ENCODE measurements at regions not wholly inside any gene's neighbourhood (a gene's known extent, or its start where the extent isn't known, plus 50 kb on each side); places are given as distances from the start of the nearest gene placed in this dataset.

GRCh38 chr21:35378881-35379280 is 329.8 kb upstream of the RUNX1 start:
- no peak for DNase-seq
- no peak overlapping the region for H3K27ac Mint-ChIP-seq
- no peaks in the 10 kb centered on the region for H3K4me1 Mint-ChIP-seq (ENCODE audit: low read depth)
- no peak for ATAC-seq
- H3K9me3 Mint-ChIP-seq = no peaks in the 10 kb centered on the region
- ChIA-PET CTCF (no interaction called here), POLR2A (no interaction called here)
- no peak for TF ChIP-seq CTCF (IDR thresholded peaks at IDR 0.05)
- no peaks in the 10 kb centered on the region for H3K36me3 Mint-ChIP-seq (ENCODE audit: low read depth)
- intact Hi-C loops (cut with micrococcal nuclease) = no loop called here
- H3K27me3 Mint-ChIP-seq = no peaks in the 10 kb centered on the region
- no peak overlapping the region for H3K4me3 Mint-ChIP-seq

GRCh38 chr21:35377505-35378090 is 328.5 kb upstream of the RUNX1 start:
- ATAC-seq = no peak
- TF ChIP-seq CTCF (IDR thresholded peaks at IDR 0.05) = no peak
- DNase-seq = no peak
- Mint-ChIP-seq H3K27ac (no peak overlapping the region), H3K9me3 (no peaks in the 10 kb centered on the region), H3K4me3 (no peak overlapping the region), H3K27me3 (no peaks in the 10 kb centered on the region), H3K4me1 (ENCODE audit: low read depth) (no peaks in the 10 kb centered on the region), H3K36me3 (ENCODE audit: low read depth) (no peaks in the 10 kb centered on the region)
- intact Hi-C loops (cut with micrococcal nuclease) = no loop called here
- POLR2A ChIA-PET = interaction anchor here (0.6 kb wide), 1 partner anchor 139 kb away, joined by 3 read pairs; no protein-coding TSS in a partner anchor
- CTCF ChIA-PET = no interaction called here

- intact Hi-C loops (cut with micrococcal nuclease) = no loop called here
- Mint-ChIP-seq H3K27ac (no peak overlapping the region), H3K36me3 (ENCODE audit: low read depth) (no peaks in the 10 kb centered on the region), H3K4me3 (no peak overlapping the region), H3K4me1 (ENCODE audit: low read depth) (no peaks in the 10 kb centered on the region), H3K27me3 (no peaks in the 10 kb centered on the region), H3K9me3 (no peaks in the 10 kb centered on the region)
- ATAC-seq (no peak), DNase-seq (no peak)
- no peak for TF ChIP-seq CTCF (IDR thresholded peaks at IDR 0.05)
- POLR2A ChIA-PET = no interaction called here
- CTCF ChIA-PET = interaction anchor here (0.5 kb wide), 1 partner anchor 527 kb away, joined by 3 read pairs; no protein-coding TSS in a partner anchor
Measured at GRCh38 chr21:35376406-35377135, 327.5 kb upstream of the RUNX1 start.

GRCh38 chr21:35375115-35375514 is 326.0 kb upstream of the RUNX1 start:
- Mint-ChIP-seq H3K4me3 (no peak overlapping the region), H3K36me3 (ENCODE audit: low read depth) (no peaks in the 10 kb centered on the region), H3K27ac (no peak overlapping the region), H3K9me3 (no peaks in the 10 kb centered on the region), H3K27me3 (no peaks in the 10 kb centered on the region), H3K4me1 (ENCODE audit: low read depth) (no peaks in the 10 kb centered on the region)
- ATAC-seq (no peak), DNase-seq (no peak)
- TF ChIP-seq CTCF (IDR thresholded peaks at IDR 0.05) = no peak
- intact Hi-C loops (cut with micrococcal nuclease) = no loop called here
- ChIA-PET CTCF (no interaction called here), POLR2A (no interaction called here)

GRCh38 chr21:35373998-35374397 is 324.9 kb upstream of the RUNX1 start:
- Mint-ChIP-seq H3K4me1 (ENCODE audit: low read depth) (no peaks in the 10 kb centered on the region), H3K27ac (no peak overlapping the region), H3K4me3 (no peak overlapping the region), H3K36me3 (ENCODE audit: low read depth) (no peaks in the 10 kb centered on the region), H3K27me3 (no peaks in the 10 kb centered on the region), H3K9me3 (no peaks in the 10 kb centered on the region)
- ATAC-seq = no peak
- CTCF ChIA-PET = no interaction called here
- no peak for DNase-seq
- no peak for TF ChIP-seq CTCF (IDR thresholded peaks at IDR 0.05)
- POLR2A ChIA-PET = no interaction called here
- intact Hi-C loops (cut with micrococcal nuclease) = no loop called here

Measured in activated CD8-positive, alpha-beta T cell treated with anti-CD3 and anti-CD28 coated beads for 36 hours (primary cell).